HepG2 (cell line): ENCODE measurements at regions not wholly inside any gene's neighbourhood (a gene's known extent, or its start where the extent isn't known, plus 50 kb on each side); places are given as distances from the start of the nearest gene placed in this dataset.

ENCODE experiments used
- ATAC-seq: fragments of 200-7000 bp; cut with Tn5 transposase; 3 replicates; pipeline ENCODE4 v1.9.1; 2020; ENCODE audit warnings: mild to moderate bottlenecking, moderate library complexity
- BruUV-seq: library from RNA; stranded (reverse); fragments of 400-500 nt; replicated peaks from 2 replicates; lab custom pipeline; 2021; lab: Mats Ljungman, UMichigan
- CTCF ChIA-PET: fragments of 300-600 bp; formaldehyde crosslinking; extraction: SDS; loops from one replicate; lab custom pipeline; 2021; ENCODE audit warnings: low total read pairs, inconsistent platforms, low intra/inter-chr PET ratio; lab: Yijun Ruan, JAX
- POLR2A ChIA-PET: fragments of 350-600 bp; sonication (Branson Sonifier 250); formaldehyde crosslinking; loops from one replicate; lab custom pipeline; 2020; ENCODE audit warnings: antibody characterized with exemption, inconsistent platforms; lab: Yijun Ruan, JAX
- DNase-seq: peaks from one replicate; pipeline ENCODE4 v3.0.0-alpha.2; 2015; ENCODE audit warnings: low spot score
- FAIRE-seq: peaks from 3 replicates; lab custom pipeline; 2011; peaks lifted over from hg19 to GRCh38; lab: Jason Lieb, UNC
- H2AFZ ChIP-seq: one replicate; pipeline ENCODE4 v1.6.1; 2011; ENCODE audit warnings: low read length, inconsistent platforms
- H3K27ac ChIP-seq: fragments of 300-600 bp; 3 replicates; pipeline ENCODE4 v1.8.0; 2011; ENCODE audit warnings: mixed run types, mild to moderate bottlenecking, mixed read lengths, low read length, inconsistent platforms; ENCODE audit not compliant: insufficient read depth; ENCODE audit errors: extremely low read length
- H3K27me3 ChIP-seq, 2 experiments: fragments of 200-600 bp in 1 of 2; 2 replicates in 1 of 2; 3 replicates in 1 of 2; pipeline versions ENCODE4 v1.6.0 to v1.8.0; 2011; ENCODE audit warnings: low read length in 2 of 2, mild to moderate bottlenecking in 2 of 2, moderate library complexity in 2 of 2, inconsistent platforms in 1 of 2; ENCODE audit not compliant: insufficient read depth in 2 of 2, control insufficient read depth in 1 of 2
- H3K36me3 ChIP-seq, 2 experiments: fragments of 200-600 bp in 1 of 2; replicated peaks in 1 of 2; 2 replicates in 1 of 2; 3 replicates in 1 of 2; pipeline versions ENCODE4 v1.5.1 to v1.8.0; 2011; ENCODE audit warnings: low read length in 2 of 2, inconsistent platforms in 1 of 2; ENCODE audit not compliant: insufficient read depth in 2 of 2, control insufficient read depth in 1 of 2
- H3K4me1 ChIP-seq: 2 replicates; pipeline ENCODE4 v1.5.1; 2012; ENCODE audit warnings: low read length, inconsistent platforms; ENCODE audit not compliant: insufficient read depth
- H3K4me2 ChIP-seq: 2 replicates; pipeline ENCODE4 v1.6.0; 2011; ENCODE audit warnings: low read depth, low read length, inconsistent platforms
- H3K4me3 ChIP-seq, 3 experiments: fragments of 200-600 bp in 1 of 3; sonication (generic), shearing (Covaris generic) in 1 of 3; replicated peaks in 1 of 3; 2 replicates each; pipeline ENCODE4 v1.5.1; 2011 to 2016; ENCODE audit warnings: low read length in 3 of 3, inconsistent platforms in 2 of 3, low read depth in 2 of 3, mild to moderate bottlenecking in 2 of 3, control low read depth in 1 of 3, mixed read lengths in 1 of 3; ENCODE audit not compliant: insufficient read depth in 1 of 3
- H3K79me2 ChIP-seq: one replicate; pipeline ENCODE4 v1.6.1; 2011; ENCODE audit warnings: low read length, inconsistent platforms; ENCODE audit not compliant: insufficient read depth
- H3K9ac ChIP-seq: 2 replicates; pipeline ENCODE4 v1.6.0; 2011; ENCODE audit warnings: mild to moderate bottlenecking, low read depth, low read length, inconsistent platforms; ENCODE audit not compliant: insufficient read depth
- H3K9me3 ChIP-seq: 2 replicates; pipeline ENCODE4 v1.5.1; 2012; ENCODE audit warnings: mild to moderate bottlenecking, low read length
- H4K20me1 ChIP-seq: 2 replicates; pipeline ENCODE4 v1.6.0; 2011; ENCODE audit warnings: inconsistent platforms, mild to moderate bottlenecking, low read length, moderate library complexity; ENCODE audit not compliant: insufficient read depth
- FIP1L1 ChIP-seq: fragments of 200-400 bp; formaldehyde crosslinking; IDR thresholded peaks from 2 replicates; pipeline ENCODE4 v1.6.1; 2018; ENCODE audit warnings: low read depth, mild to moderate bottlenecking, low read length, moderate library complexity, borderline replicate concordance; ENCODE audit not compliant: insufficient read depth
- HNRNPLL ChIP-seq: fragments of 200-400 bp; formaldehyde crosslinking; IDR thresholded peaks from 2 replicates; pipeline ENCODE4 v1.6.1; 2017; ENCODE audit warnings: mild to moderate bottlenecking, low read depth, low read length; ENCODE audit not compliant: poor library complexity, severe bottlenecking
- MTA1 ChIP-seq: sonication (generic); formaldehyde crosslinking; IDR thresholded peaks from 2 replicates; pipeline ENCODE4 v1.4.0; 2020; ENCODE audit warnings: missing genetic modification reagents, mild to moderate bottlenecking, borderline replicate concordance
- RBM39 ChIP-seq: fragments of 200-400 bp; formaldehyde crosslinking; IDR thresholded peaks from one replicate; pipeline ENCODE4 v1.6.1; 2018; ENCODE audit warnings: antibody characterized with exemption, mild to moderate bottlenecking, low read depth, low read length; ENCODE audit not compliant: poor library complexity, severe bottlenecking
- RXRA ChIP-seq: sonication (generic); formaldehyde crosslinking; IDR thresholded peaks from 2 replicates; pipeline ENCODE4 v1.5.1; 2020; ENCODE audit warnings: missing genetic modification reagents
- ZBTB21 ChIP-seq: sonication (generic); formaldehyde crosslinking; IDR thresholded peaks from 2 replicates; pipeline ENCODE4 v1.4.0; 2020; ENCODE audit warnings: missing genetic modification reagents
- ZNF451 ChIP-seq: sonication (generic); formaldehyde crosslinking; IDR thresholded peaks from 2 replicates; pipeline ENCODE4 v1.5.0; 2020; ENCODE audit warnings: mild to moderate bottlenecking, missing genetic modification reagents
- ZNF670 ChIP-seq: sonication (generic); formaldehyde crosslinking; IDR thresholded peaks from 2 replicates; pipeline ENCODE4 v1.8.0; 2022; ENCODE audit warnings: mild to moderate bottlenecking, missing genetic modification reagents, borderline replicate concordance
- WGBS: methylation state at CpG from one replicate; pipeline ENCODE4 v1.1.6; 2017; ENCODE audit warnings: low lambda C conversion rate; 5-methylcytosine and 5-hydroxymethylcytosine counted together
- in situ Hi-C: cut with HindIII; loops from 2 replicates; pipeline ENCODE4 v1.10.0; 2017; ENCODE audit warnings: low pct_unique_long_range_greater_than_20kb; ENCODE audit not compliant: extremely low pct_ligation_motif_present
- intact Hi-C: fragments of 100-400 bp; cut with micrococcal nuclease; formaldehyde crosslinking; loops from one replicate; pipeline ENCODE4 v1.10.0; 2022; ENCODE audit not compliant: unreplicated experiment
- TF ChIP-seq, protein P1 (sequence below): sonication (generic); formaldehyde crosslinking; IDR thresholded peaks from 2 replicates; pipeline ENCODE4 v1.8.0; 2022; ENCODE audit warnings: missing genetic modification reagents, mild to moderate bottlenecking, moderate library complexity, borderline replicate concordance
- TF ChIP-seq, protein P2 (sequence below): sonication (generic); formaldehyde crosslinking; conservative IDR thresholded peaks from 2 replicates; pipeline ENCODE4 v1.5.0; 2020; ENCODE audit warnings: missing genetic modification reagents

DNA sequence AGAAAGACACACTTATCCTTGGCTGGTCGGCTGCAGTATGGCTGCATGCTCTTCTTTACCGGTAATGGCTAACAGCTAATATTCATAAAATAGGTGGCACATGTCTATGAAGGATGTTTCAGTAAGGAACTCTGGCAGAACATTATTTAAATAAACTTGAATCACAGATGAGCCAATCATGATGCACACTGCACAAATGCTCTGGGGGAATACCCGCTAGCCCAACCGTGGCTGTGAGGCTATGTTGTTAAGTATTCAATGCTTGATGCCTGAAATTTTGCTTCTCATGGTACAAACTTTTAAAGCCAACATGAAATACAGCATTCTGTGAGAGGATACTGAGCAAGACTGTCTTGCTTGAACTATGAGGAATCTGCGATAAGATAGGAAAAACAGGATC lies 505.8 kb downstream of the ZEB2 start (continued):
- TF ChIP-seq ZNF670 (CRISPR knock-in tag) (no peak), FIP1L1 (no peak), ZBTB21 (CRISPR knock-in tag) (no peak), MTA1 (no peak)

DNA sequence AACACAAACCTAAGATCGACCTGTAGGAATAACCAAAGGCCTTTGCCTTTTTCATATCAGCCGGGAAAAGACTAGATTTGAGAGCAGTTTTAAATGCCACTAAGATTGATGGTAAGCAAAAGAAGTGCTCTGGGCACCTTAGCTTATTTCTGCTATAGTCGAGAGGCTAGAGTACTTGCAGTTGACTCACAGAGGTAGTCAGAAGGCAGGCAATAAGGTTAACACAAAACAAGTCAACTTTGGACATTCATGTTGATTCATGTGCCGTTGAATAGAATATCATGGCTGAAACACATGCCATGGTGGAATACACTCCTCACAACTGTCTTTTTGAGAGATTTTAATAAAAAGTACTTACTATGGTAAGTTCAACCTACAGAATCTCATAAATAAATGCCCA lies 507.6 kb downstream of the ZEB2 start:
- H3K27me3 ChIP-seq = no peaks in the 10 kb centered on the region; a peak in 1 of 5 replicates
- TF ChIP-seq RBM39 (no peak), HNRNPLL (no peak), RXRA (CRISPR knock-in tag) (no peak), ZNF451 (CRISPR knock-in tag) (no peak)
- TF ChIP-seq, protein P1, sequence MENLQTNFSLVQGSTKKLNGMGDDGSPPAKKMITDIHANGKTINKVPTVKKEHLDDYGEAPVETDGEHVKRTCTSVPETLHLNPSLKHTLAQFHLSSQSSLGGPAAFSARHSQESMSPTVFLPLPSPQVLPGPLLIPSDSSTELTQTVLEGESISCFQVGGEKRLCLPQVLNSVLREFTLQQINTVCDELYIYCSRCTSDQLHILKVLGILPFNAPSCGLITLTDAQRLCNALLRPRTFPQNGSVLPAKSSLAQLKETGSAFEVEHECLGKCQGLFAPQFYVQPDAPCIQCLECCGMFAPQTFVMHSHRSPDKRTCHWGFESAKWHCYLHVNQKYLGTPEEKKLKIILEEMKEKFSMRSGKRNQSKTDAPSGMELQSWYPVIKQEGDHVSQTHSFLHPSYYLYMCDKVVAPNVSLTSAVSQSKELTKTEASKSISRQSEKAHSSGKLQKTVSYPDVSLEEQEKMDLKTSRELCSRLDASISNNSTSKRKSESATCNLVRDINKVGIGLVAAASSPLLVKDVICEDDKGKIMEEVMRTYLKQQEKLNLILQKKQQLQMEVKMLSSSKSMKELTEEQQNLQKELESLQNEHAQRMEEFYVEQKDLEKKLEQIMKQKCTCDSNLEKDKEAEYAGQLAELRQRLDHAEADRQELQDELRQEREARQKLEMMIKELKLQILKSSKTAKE (CRISPR knock-in tag) = no peak
- TF ChIP-seq, protein P2, sequence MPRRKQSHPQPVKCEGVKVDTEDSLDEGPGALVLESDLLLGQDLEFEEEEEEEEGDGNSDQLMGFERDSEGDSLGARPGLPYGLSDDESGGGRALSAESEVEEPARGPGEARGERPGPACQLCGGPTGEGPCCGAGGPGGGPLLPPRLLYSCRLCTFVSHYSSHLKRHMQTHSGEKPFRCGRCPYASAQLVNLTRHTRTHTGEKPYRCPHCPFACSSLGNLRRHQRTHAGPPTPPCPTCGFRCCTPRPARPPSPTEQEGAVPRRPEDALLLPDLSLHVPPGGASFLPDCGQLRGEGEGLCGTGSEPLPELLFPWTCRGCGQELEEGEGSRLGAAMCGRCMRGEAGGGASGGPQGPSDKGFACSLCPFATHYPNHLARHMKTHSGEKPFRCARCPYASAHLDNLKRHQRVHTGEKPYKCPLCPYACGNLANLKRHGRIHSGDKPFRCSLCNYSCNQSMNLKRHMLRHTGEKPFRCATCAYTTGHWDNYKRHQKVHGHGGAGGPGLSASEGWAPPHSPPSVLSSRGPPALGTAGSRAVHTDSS = no peak
- ChIA-PET POLR2A (no interaction called here), CTCF (no interaction called here)
- no peak overlapping the region for H3K9ac ChIP-seq
- no peak overlapping the region for H3K4me2 ChIP-seq
- no peaks in the 10 kb centered on the region for H4K20me1 ChIP-seq
- BruUV-seq = no TSS peak
- DNase-seq (no peak), FAIRE-seq (no peak), ATAC-seq (no peak)
- H3K36me3 ChIP-seq = no peaks in the 10 kb centered on the region
- intact Hi-C loops = no loop called here
- H3K27ac ChIP-seq = no peak overlapping the region
- WGBS = 27% methylated on average over 4 of the region's 4 CpGs
- no peak overlapping the region for H2AFZ ChIP-seq
- H3K79me2 ChIP-seq = no peaks in the 10 kb centered on the region
- in situ Hi-C loops = no loop called here
- no peaks in the 10 kb centered on the region for H3K4me1 ChIP-seq
- H3K9me3 ChIP-seq = no peaks in the 10 kb centered on the region
- H3K4me3 ChIP-seq = no peak overlapping the region
